Heart left ventricle (tissue), 16 donors: ENCODE measurements at regions not wholly inside any gene's neighbourhood (a gene's known extent, or its start where the extent isn't known, plus 50 kb on each side); places are given as distances from the start of the nearest gene placed in this dataset.

Experiments
- ATAC-seq, 4 donors: fragments of 200-7000 bp; cut with Tn5 transposase; one replicate each; pipeline ENCODE4 v1.9.1; 2020 to 2022; ENCODE audit warnings: moderate library complexity in 4 of 4, mild to moderate bottlenecking in 3 of 4, moderate number of reproducible peaks in 1 of 4
- DNase-seq, 5 donors: peaks; one replicate each; pipeline ENCODE4 v3.0.0-alpha.2; 2020
- H3K27ac ChIP-seq, 12 donors: fragments of 200-600 bp; sonication (generic) in 4 of 12; one replicate each; pipeline versions ENCODE4 v1.5.0 to v1.8.0; 2016 to 2022; ENCODE audit warnings: mild to moderate bottlenecking in 2 of 12
- H3K27me3 ChIP-seq, 9 donors: fragments of 200-600 bp; sonication (generic) in 2 of 9; one replicate each; pipeline versions ENCODE4 v1.5.1 to v1.8.0; 2016 to 2022; ENCODE audit warnings: mild to moderate bottlenecking in 3 of 9
- H3K36me3 ChIP-seq, 9 donors: fragments of 200-600 bp; sonication (generic) in 2 of 9; one replicate each; pipeline versions ENCODE4 v1.5.0 to v1.8.0; 2018 to 2022; ENCODE audit warnings: mild to moderate bottlenecking in 2 of 9
- H3K4me1 ChIP-seq, 12 donors: fragments of 200-600 bp; sonication (generic) in 4 of 12; one replicate each; pipeline versions ENCODE4 v1.5.0 to v1.8.0; 2016 to 2022; ENCODE audit warnings: mild to moderate bottlenecking in 3 of 12
- H3K4me3 ChIP-seq, 12 donors: fragments of 200-600 bp; sonication (generic) in 4 of 12; one replicate each; pipeline versions ENCODE4 v1.5.0 to v1.8.0; 2017 to 2022; ENCODE audit warnings: mild to moderate bottlenecking in 9 of 12, moderate library complexity in 4 of 12
- H3K9me3 ChIP-seq, 12 donors: fragments of 200-600 bp; sonication (generic) in 4 of 12; one replicate each; pipeline versions ENCODE4 v1.5.0 to v1.8.0; 2016 to 2022; ENCODE audit warnings: mild to moderate bottlenecking in 1 of 12
- POLR2A ChIP-seq, 2 donors: fragments of 450-650 bp; IDR thresholded peaks; one replicate each; pipeline ENCODE4 v1.6.1; 2017; ENCODE audit warnings: antibody characterized with exemption in 2 of 2, mild to moderate bottlenecking in 2 of 2, moderate library complexity in 2 of 2
- WGBS, 4 donors: extraction: QIAGEN DNeasy Blood & Tissue Kit in 2 of 4; methylation state at CpG; one replicate each; pipeline versions ENCODE4 v1.1.5 to v1.1.7; 2013 to 2018; 5-methylcytosine and 5-hydroxymethylcytosine counted together
- intact Hi-C, 10 donors: fragments of 100-400 bp; cut with DNase I; formaldehyde crosslinking; loops; one replicate each; pipeline versions ENCODE4 v1.11.1 to v1.14.2; 2022
- TF ChIP-seq, protein P1 (sequence below), 12 donors: fragments of 200-600 bp; sonication (generic) in 4 of 12; IDR thresholded peaks; one replicate each; pipeline versions ENCODE4 v1.5.0 to v1.8.0; 2018 to 2022; ENCODE audit warnings: antibody characterized with exemption in 12 of 12, mild to moderate bottlenecking in 5 of 12
- donor health status: ischemic (EF 13 %, LVEDD 7.1; RV severe dilation, severe dysfunction).
- donor health status: healthy with polysubstance abuse.
- donor health status: DM: no; HTN: yes; CAD: no.
- donor health status: DM: no; HTN: no; CAD: no.
- donor health status: ischemic (EF 25% LVEDD 6.9; RV normal size, moderate dysfunction).
- donor health status: ischemic (EF 25% LVEDD 5.7; RV mildly dilated, moderate dysfunction).
- donor health status: healthy.
- donor health status: DM: yes; HTN: yes; CAD: no.
- donor health status: ischemic (EF 35%, LVEDD 5.7; RV mildly dilated, moderate dysfunction).
- donor health status: nonischemic (EF 11% LVEDD 7.7; RV severe dilation, severe dysfunction).
- donor health status: DM: yes; HTN: yes; CAD: no.
- donor health status: PGD.
- donor health status: ischemic (EF 29% LVEDD 5.4; RV normal size, mild dysfunction).
- donor health status: nonischemic (EF 23%, LVEDD 6.1; RV moderate dilation, normal function).

DNA sequence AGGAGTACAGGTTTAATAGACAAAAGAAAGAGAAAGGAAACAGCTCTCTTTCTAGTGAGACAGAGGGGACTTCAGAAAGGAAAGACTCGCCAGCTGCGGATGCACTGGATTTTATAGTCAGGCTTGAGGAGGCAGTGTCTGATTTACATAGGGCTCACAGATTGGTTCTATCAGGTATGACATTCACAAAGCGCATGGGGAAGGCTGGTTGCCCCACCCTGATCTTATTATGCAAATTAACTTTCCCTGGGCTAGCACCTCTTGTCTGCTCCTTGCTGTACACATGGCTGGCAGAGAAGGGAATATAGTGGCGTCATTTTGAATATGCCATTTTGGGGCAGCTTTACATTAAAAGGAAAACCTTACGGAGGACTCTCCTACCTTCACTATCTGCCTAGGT lies 938.4 kb upstream of the SEMA6D start:
- 87 to 91% (median 88%) methylated on average over 5 of the region's 5 CpGs for WGBS, 4 donors
- no peak for ATAC-seq
- Histone ChIP-seq H3K4me1 (no peaks in the 10 kb centered on the region), H3K4me3 (no peak overlapping the region), H3K27me3 (no peaks in the 10 kb centered on the region), H3K36me3 (no peaks in the 10 kb centered on the region), H3K27ac (no peak overlapping the region), H3K9me3 (no peaks in the 10 kb centered on the region)
- no peak for DNase-seq
- TF ChIP-seq, protein P1, sequence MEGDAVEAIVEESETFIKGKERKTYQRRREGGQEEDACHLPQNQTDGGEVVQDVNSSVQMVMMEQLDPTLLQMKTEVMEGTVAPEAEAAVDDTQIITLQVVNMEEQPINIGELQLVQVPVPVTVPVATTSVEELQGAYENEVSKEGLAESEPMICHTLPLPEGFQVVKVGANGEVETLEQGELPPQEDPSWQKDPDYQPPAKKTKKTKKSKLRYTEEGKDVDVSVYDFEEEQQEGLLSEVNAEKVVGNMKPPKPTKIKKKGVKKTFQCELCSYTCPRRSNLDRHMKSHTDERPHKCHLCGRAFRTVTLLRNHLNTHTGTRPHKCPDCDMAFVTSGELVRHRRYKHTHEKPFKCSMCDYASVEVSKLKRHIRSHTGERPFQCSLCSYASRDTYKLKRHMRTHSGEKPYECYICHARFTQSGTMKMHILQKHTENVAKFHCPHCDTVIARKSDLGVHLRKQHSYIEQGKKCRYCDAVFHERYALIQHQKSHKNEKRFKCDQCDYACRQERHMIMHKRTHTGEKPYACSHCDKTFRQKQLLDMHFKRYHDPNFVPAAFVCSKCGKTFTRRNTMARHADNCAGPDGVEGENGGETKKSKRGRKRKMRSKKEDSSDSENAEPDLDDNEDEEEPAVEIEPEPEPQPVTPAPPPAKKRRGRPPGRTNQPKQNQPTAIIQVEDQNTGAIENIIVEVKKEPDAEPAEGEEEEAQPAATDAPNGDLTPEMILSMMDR (IDR thresholded peaks at IDR 0.05), result no peak
- no peak for TF ChIP-seq POLR2A (IDR thresholded peaks at IDR 0.05)
- intact Hi-C loops, result no loop called here

DNA sequence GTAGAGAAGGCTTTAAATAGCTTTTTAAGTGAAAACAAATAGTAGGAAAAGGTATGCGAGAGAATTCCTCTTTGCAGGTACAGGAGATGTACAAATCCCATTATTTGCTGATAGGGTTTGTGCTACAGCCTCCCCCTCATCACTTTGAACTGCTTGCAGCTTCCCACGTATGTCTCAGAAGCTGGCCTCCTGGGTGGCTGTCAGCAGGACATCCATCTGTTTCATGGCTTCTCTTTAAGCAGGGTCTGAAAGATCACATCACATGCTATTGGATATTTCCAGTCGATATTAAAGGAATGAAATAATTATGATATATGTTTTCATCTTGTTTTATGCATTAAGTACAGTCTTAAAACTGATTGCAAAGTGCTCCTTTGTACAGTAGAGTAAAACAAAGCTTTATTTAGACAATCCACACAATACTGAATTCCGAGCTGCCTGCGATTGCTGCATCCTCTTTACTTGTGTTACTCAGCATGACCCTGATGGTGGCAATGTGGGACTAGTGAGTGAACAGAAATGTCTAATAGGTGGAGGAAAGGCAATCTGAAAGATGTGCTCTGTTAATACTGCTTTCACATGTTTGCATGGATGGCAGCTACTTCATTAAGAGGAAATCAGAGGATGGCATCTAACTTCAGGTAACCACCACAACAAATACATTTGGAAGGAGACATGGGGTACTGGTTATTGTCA lies 930.6 kb upstream of the SEMA6D start:
- ATAC-seq, result peak in 1 of 4 donors; percentile 67
- TF ChIP-seq POLR2A (IDR thresholded peaks at IDR 0.05), result no peak
- TF ChIP-seq, protein P1 (IDR thresholded peaks at IDR 0.05), result peak in 6 of 12 donors; percentile 29 to 44 (median 34)
- no peaks in the 10 kb centered on the region for H3K9me3 ChIP-seq
- intact Hi-C loops, result loop anchor here in 2 of 10 donors (2.0 to 10.0 kb wide), 3 partner anchors 241 to 398 kb away; no protein-coding TSS in a partner anchor
- DNase-seq, result peak in 1 of 5 donors; percentile 20
- no peak overlapping the region for H3K4me3 ChIP-seq
- WGBS, 4 donors, result 49 to 57% (median 55%) methylated on average over 5 of the region's 5 CpGs
- no peaks in the 10 kb centered on the region for H3K4me1 ChIP-seq
- no peak overlapping the region for H3K27ac ChIP-seq
- H3K27me3 ChIP-seq, result peaks cover 0 to 3% (median 0%) of the 10 kb centered on the region in 9 donors
- no peaks in the 10 kb centered on the region for H3K36me3 ChIP-seq

DNA sequence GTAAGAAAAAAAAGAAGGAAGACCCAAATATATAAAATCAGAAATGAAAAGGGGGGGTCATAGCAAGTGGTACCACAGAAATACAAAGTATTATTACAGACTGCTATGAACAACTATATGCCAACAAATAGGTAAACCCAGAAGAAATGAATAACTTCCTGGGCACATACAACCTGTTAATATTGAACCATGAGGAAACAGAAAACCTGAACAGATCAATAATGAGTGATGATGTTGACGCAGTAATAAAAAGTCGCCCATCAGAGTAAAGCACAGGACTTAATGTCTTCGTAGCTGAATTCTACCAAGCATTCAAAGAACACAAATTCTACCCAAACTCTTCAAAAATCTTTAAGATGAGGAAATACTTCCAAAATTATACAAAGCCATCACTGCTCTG lies 921.6 kb upstream of the SEMA6D start:
- intact Hi-C loops, result no loop called here
- no peak for ATAC-seq
- no peak overlapping the region for H3K4me3 ChIP-seq

DNA sequence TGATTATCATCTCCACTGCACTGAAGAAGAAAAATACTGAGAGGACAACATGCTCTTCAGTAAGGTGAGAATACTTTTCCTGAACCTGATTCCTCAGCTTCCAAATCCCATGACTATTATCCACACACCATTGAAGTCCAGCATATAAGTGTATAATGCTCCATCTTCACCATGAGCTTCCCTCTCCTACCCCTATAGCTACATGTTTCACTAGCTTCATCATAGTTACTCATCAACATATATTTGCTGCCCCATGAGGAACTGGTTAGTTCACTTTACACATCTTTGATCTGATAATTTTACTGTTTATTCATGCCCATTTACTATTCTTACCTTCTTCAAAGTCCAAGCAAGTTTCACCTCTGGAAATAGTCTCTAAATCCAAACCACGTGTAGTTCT lies 908.5 kb upstream of the SEMA6D start:
- Histone ChIP-seq H3K4me1 (no peaks in the 10 kb centered on the region), H3K4me3 (no peak overlapping the region), H3K27ac (no peak overlapping the region), H3K27me3 (no peaks in the 10 kb centered on the region), H3K9me3 (no peaks in the 10 kb centered on the region), H3K36me3 (no peaks in the 10 kb centered on the region)
- intact Hi-C loops, result no loop called here
- DNase-seq, result no peak
- 24 to 33% (median 28%) methylated on average over 1 of the region's 1 CpG for WGBS, 4 donors
- TF ChIP-seq, protein P1 (IDR thresholded peaks at IDR 0.05), result no peak
- TF ChIP-seq POLR2A (IDR thresholded peaks at IDR 0.05), result no peak
- ATAC-seq, result no peak

More for the DNA sequence above, 921.6 kb upstream of the SEMA6D start:
- Histone ChIP-seq H3K4me1 (no peaks in the 10 kb centered on the region), H3K36me3 (no peaks in the 10 kb centered on the region), H3K9me3 (peaks cover 0 to 11% (median 0%) of the 10 kb centered on the region in 12 donors), H3K27ac (no peak overlapping the region), H3K27me3 (no peaks in the 10 kb centered on the region)
- TF ChIP-seq, protein P1 (IDR thresholded peaks at IDR 0.05), result no peak
- TF ChIP-seq POLR2A (IDR thresholded peaks at IDR 0.05), result no peak
- no peak for DNase-seq
- 82 to 93% (median 88%) methylated on average over 3 of the region's 3 CpGs for WGBS, 4 donors
